Hematopoietic multipotent progenitor cell (in vitro differentiated cells): ENCODE measurements at regions not wholly inside any gene's neighbourhood (a gene's known extent, or its start where the extent isn't known, plus 50 kb on each side); places are given as distances from the start of the nearest gene placed in this dataset.
"Not testable (repeated sequence)": the region's sequence is repeated elsewhere in the genome, so short reads cannot be mapped to it uniquely, and the experiment has no call there.

Experiments
- DNase-seq, 3 donors: peaks; one replicate each; pipeline ENCODE4 v3.0.0-alpha.2; 2011 to 2015; ENCODE audit warnings: low read depth in 2 of 3, low spot score in 2 of 3

DNA sequence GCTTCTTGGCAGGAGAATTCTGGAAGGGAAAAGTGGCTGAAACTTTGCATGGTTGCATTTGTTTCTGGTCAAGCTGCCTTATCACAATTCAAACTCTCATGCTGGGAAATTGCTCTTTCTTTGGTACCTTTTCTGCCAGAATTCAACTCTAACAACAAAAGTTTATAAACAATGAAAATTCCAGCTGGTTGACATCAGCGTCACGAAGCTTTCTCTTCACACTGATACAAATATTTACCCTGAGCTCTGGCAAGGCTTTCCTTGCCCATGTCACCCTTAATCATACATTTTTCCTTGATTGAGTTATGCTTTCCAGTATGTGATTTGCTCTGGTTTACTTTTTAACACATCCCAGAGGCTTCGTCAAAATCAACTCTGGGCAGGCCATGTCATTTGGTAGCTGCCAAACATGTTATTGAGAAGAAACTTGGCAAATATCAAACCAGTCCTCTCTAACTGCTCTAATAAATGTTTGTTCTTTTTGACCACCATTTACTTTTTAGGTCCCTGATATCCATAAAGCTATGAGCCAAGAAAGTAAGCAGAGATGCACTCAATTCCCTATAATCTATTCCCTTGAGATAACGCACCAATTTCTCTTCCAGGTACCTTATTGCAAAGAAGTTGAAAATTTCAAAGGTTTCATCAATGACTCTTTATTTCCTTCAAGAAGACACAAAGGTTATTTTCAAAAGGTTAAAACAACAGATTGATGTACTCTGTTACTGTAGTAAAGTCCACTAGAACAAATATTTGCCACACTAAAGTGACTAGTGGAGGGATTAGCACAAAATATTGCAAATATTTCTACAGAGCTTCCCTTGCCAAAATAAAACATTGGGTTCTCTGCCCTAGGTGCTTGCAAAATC, 1241.1 kb upstream of the ZEB2 start:
- no peak for DNase-seq

DNA sequence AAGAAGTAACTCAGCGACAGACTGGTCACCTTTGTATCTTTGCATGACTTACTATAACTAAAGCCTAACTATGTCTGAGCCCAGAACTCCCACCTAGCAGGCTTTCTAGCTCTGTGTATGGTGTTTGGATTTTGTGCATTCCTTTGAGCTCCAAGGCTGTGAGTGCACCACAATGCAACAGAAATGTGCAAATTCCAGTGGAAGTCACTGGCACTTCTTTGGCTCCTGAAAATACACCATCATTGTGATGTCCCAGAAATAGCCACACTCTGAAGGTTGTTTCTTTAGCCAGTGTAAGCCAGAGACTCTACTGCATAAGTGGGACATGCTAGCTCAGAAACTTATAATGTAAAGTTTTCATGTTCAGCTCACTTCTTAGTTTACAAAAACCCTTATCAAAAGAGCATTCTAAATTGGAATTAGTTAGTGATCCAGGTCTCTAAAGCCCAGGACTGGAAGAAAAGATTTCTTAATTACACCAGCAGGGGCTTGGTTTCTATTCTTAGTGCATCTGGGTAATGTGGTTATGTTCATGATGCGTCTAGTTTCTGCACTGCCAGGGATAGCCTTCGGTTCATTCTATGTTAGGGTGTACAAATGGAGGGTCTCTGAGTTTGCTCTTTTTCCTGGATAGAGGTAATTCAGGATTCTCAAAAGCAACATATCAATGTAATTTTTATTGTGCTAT, 1239.5 kb upstream of the ZEB2 start:
- DNase-seq: no peak

DNA sequence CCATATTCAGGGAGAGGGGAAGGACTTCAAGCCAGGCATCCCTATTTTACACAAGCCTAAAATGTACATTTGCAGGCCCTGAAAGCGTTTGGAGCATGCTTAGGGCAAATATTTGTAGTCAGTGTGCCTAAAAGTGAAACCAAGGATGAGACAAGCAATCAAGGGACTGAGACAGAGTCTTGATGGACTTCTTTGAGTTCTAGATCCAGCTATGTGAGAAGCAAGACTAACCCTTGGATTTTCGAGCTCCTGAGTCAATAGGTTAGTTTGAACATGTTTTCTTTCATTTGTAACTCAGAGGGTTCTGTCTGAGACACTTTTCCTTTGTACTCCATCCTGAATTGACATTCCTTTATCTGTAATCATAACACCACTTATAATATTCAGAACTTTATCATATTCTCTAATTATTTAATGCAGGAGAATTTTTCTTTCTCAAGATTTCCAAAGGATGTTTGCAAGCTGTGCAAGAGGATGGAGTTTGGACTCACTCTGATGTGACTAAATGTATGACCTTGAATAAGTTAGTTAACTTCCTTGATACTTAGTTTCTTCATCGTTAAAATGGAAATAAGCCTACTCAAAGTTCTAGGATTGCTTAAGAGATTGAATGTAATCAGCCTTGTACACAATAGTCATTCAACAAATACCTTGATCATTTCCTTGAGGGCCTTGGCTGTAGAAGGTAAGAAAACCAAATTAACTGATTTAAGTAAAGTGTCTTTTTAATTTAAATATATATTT, 1237.8 kb upstream of the ZEB2 start:
- no peak for DNase-seq

DNA sequence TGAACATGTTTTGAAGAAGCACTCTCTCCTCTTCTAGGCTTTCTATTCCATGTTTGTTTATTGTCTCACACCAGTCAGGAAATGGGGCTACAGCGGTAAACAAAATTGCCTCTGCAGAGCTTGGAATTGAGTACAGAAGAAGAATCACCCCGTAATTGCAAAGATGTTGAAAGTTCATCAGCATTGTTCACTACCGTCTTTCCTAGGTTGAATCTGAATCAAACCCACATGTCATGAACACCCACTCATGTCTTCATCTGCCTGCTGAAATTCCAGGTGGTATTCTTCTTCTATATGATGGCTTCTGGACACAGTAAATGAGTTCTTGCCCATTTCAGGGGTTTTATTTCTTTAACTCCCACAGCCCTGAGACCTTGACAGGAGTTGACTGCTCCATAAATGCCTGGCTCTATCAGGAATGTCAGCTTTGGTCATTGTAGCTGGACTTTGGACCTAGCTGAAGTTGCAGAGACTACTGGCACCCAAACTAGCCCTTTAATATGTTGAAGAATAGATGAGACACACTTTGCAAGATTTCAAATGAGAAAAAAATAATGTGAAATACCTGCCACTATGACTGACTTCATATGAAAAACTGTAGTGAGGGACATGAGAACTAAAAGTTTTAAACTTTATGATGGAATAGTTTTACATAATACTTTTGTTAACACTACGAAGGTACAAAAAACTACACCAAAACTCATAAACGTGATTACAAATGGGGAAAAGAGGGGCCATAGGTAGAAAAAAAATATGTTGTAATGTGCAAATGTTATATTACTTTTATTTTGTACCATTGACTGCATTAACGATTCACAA, 1235.3 kb upstream of the ZEB2 start:
- DNase-seq: no peak

DNA sequence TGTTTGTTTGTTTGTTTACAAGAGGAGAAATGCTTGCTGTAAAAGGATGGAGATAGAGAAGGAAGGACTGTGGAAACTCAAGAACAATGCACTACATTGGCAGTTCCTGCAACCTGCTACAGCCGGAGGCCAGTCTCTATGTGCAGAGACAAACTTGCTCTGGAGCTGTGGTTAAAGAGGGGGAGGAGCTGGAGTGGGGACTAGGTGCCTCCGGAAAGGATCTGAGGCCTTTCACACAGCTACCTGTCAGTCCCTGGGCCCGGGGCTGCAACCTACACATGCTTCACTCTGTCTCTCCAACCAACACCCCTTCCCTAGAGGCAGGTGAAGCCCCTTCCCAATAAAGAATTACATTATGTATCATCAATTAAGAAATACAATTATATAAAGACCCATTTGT, 1234.0 kb upstream of the ZEB2 start:
- no peak for DNase-seq

GRCh38 chr2:145753041-145753608, 1233.2 kb upstream of the ZEB2 start:
- no peak for DNase-seq

DNA sequence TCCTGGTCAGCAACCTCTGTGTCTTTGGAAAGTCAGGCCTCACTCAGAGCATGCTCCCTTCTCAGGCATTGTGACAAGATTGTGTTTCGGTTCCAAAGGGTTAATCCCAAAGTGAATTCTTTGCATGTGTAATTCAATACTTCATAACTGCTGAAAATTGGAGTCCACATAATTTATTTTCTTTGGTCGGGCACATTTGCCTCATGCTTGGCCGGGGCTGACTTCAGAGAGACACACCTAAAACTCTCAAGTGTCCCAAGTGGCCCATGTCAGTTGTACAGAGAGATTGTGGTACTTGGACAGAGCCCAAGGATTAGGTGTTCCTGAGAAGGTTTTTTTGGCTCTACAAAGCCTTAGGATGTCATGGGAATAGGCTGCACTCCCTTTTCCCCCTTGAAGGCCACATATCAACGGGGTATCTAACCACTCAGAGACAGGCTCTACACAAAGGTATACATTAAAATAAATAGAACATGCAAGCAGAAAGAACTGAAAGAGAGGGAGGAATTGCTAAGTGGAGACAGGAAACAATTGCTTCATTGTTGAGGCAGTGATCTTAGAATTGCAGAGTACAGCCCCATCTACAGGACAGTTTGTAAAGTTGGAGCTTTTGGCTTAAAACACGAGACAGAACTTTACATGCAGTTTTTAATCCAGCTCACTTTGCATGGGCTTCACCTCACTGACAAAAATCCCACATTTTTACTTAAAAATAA, 1232.3 kb upstream of the ZEB2 start:
- peak in 2 of 3 donors; percentile 57 to 83 for DNase-seq

DNA sequence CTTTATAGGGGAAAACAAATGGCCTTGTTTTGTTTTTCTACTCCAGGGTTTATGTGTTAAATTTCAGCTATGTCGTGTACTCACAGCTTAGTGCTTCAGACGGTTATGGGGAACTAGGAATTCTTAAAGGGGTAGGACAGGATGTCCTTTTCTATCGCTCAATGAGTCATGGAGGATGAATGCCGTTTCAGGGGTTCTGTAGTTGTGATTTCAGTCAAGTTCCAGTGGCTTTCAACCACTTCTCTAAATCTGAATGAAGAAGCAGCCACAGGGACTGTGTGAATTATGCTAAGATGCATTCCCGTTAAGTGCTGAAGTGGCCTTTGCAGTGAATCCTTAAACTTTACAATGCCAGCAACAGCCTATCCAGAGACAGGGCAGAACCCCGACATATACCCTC, 1231.7 kb upstream of the ZEB2 start:
- peak in 2 of 3 donors; percentile 77 to 82 for DNase-seq

GRCh38 chr2:145751155-145751554, 1231.2 kb upstream of the ZEB2 start:
- DNase-seq: no peak

- DNase-seq: peak in 1 of 3 donors; percentile 20
Measured at GRCh38 chr2:145750612-145751011, 1230.7 kb upstream of the ZEB2 start.

GRCh38 chr2:145750144-145750543, 1230.2 kb upstream of the ZEB2 start:
- no peak for DNase-seq

DNA sequence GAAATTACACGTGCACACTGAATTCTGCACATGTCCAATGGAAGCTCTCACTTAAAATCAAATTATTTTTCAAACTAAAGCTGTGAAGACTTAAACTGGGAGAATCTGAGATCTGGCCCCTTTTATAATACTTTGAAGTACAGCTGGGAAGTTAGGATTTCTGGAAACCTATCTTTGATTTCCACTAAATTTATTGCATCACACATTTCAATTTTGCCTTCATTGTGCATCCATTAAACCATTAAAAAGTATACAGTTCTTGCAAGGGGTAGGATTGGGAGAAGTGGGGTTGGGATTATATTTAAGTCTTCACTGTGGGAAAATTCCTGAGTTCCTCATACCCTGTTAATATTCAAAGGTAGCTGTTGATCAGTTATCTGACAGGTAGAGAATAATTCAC, 1229.6 kb upstream of the ZEB2 start:
- no peak for DNase-seq

- peak in 1 of 3 donors; percentile 33 for DNase-seq
Measured at GRCh38 chr2:145748927-145749326, 1229.0 kb upstream of the ZEB2 start.

- DNase-seq: no peak
Measured at GRCh38 chr2:145747715-145748114, 1227.8 kb upstream of the ZEB2 start.

DNA sequence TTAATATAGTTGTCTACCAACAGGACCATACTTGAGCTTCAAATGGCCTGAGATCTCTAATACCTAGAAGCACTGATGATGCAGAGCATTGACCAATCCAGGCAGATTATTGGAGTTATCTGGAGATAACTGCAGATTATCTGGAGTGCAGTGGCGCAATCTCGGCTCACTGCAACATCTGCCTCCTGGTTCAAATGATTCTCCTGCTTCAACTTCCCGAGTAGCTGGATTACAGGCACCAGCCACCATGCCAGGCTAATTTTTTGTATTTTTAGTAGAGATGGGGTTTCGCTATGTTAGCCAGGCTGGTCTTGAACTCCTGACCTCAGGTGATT, 1225.4 kb upstream of the ZEB2 start:
- DNase-seq: not testable (repeated sequence)

- peak in 1 of 3 donors; percentile 63 for DNase-seq
Measured at GRCh38 chr2:145744541-145745386, 1224.8 kb upstream of the ZEB2 start.

- DNase-seq: no peak
Measured at GRCh38 chr2:145743011-145743410, 1223.1 kb upstream of the ZEB2 start.

DNA sequence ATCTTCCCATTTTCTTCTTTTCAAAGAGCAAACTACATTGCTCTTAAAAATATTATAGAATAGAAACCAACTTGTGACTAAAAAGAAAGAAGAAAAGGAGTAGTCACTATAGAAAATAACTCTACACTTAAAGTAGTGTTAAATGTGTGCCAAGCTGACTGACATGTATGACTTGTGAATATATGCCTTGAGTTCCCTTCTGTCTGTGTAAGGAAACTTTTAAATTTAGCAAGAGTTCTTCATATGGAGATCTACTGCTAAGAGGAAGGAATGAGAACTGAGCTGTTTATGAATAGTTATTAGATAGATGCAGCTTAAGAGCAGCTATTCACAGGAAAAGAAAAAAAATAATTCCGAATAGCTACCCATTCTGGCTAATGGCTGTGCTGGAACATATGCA, 1221.7 kb upstream of the ZEB2 start:
- DNase-seq: no peak

DNA sequence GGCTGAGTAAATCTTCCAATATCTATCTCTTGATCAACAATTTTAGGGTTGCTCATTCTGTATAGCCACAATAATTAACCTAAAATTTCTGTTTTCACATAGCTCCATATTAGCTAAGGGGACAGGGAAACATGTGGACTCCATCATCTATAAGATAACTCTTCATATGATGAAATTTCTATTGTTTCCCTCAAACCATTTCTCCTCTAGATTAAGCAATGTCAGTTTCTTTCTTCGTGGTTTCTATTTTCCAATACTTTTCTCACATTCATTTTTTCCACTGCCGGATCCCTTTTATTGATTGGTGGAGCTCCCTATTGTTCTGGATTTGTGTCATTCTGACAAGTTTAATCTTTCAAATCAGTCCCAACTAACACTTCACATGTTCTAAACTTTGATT, 1221.3 kb upstream of the ZEB2 start:
- no peak for DNase-seq
